ENCODE measurements at regions not wholly inside any gene's neighbourhood (a gene's known extent, or its start where the extent isn't known, plus 50 kb on each side); places are given as distances from the start of the nearest gene placed in this dataset.

DNA sequence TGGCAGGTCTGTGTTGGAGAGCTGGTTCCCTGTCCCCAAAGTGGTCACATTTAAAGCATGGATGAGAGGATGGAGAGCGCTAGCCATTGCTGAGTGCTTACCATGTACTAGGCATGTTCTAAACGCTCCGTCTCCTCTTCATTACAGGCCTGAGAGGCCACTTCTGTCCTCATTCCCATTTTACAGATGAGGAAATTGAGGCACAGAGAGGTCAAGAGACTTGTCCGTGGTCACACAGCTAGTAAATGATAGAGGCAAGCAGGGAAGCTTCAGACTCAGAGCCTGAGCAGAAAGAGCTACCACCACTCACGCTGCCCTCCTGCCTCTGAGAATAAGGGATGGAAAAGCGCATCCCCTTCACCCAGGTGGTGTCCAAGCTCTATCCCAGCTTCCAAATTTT, 64.3 kb downstream of the SLC25A47 start:
- TF ChIP-seq POLR2AphosphoS5 (IDR thresholded peaks at IDR 0.05), result no peak
- TF ChIP-seq, protein P1, sequence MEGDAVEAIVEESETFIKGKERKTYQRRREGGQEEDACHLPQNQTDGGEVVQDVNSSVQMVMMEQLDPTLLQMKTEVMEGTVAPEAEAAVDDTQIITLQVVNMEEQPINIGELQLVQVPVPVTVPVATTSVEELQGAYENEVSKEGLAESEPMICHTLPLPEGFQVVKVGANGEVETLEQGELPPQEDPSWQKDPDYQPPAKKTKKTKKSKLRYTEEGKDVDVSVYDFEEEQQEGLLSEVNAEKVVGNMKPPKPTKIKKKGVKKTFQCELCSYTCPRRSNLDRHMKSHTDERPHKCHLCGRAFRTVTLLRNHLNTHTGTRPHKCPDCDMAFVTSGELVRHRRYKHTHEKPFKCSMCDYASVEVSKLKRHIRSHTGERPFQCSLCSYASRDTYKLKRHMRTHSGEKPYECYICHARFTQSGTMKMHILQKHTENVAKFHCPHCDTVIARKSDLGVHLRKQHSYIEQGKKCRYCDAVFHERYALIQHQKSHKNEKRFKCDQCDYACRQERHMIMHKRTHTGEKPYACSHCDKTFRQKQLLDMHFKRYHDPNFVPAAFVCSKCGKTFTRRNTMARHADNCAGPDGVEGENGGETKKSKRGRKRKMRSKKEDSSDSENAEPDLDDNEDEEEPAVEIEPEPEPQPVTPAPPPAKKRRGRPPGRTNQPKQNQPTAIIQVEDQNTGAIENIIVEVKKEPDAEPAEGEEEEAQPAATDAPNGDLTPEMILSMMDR (IDR thresholded peaks at IDR 0.05), result no peak
- TF ChIP-seq POLR2A (IDR thresholded peaks at IDR 0.05), result no peak
- no peak for TF ChIP-seq EP300 (IDR thresholded peaks at IDR 0.05)
